H9 (cell line): ENCODE measurements at regions not wholly inside any gene's neighbourhood (a gene's known extent, or its start where the extent isn't known, plus 50 kb on each side); places are given as distances from the start of the nearest gene placed in this dataset.

Experiments used
- DNase-seq: peaks from one replicate; pipeline ENCODE4 v3.0.0-alpha.2; 2017
- H2AFZ ChIP-seq: one replicate; pipeline ENCODE4 v1.6.1; 2013; ENCODE audit warnings: mild to moderate bottlenecking, low read length, control low read depth, moderate library complexity
- H2AK5ac ChIP-seq: 2 replicates; pipeline ENCODE4 v1.6.1; 2013; ENCODE audit warnings: low read length, control low read depth, mixed read lengths; ENCODE audit not compliant: insufficient read length
- H2BK120ac ChIP-seq: one replicate; pipeline ENCODE4 v1.6.1; 2013; ENCODE audit warnings: low read depth, mild to moderate bottlenecking, low read length, control low read depth, inconsistent platforms; ENCODE audit not compliant: poor library complexity, severe bottlenecking
- H2BK12ac ChIP-seq: 2 replicates; pipeline ENCODE4 v1.6.1; 2013; ENCODE audit warnings: low read length, control low read depth, mixed read lengths, low read depth; ENCODE audit not compliant: insufficient read length
- H2BK15ac ChIP-seq: 2 replicates; pipeline ENCODE4 v1.6.1; 2013; ENCODE audit warnings: low read depth, low read length, control low read depth
- H2BK20ac ChIP-seq: one replicate; pipeline ENCODE4 v1.6.1; 2013; ENCODE audit warnings: low read depth, mild to moderate bottlenecking, low read length, control low read depth, inconsistent platforms; ENCODE audit not compliant: poor library complexity, severe bottlenecking
- H2BK5ac ChIP-seq: 2 replicates; pipeline ENCODE4 v1.6.1; 2013; ENCODE audit warnings: low read length, control low read depth, mixed read lengths; ENCODE audit not compliant: insufficient read length
- H3K14ac ChIP-seq: 2 replicates; pipeline ENCODE4 v1.6.1; 2013; ENCODE audit warnings: low read length, control low read depth; ENCODE audit not compliant: insufficient read depth
- H3K18ac ChIP-seq: 2 replicates; pipeline ENCODE4 v1.6.1; 2013; ENCODE audit warnings: low read depth, mild to moderate bottlenecking, mixed read lengths, low read length, control low read depth; ENCODE audit not compliant: insufficient read length
- H3K23ac ChIP-seq: 2 replicates; pipeline ENCODE4 v1.6.1; 2013; ENCODE audit warnings: low read length, control low read depth, mixed read lengths, low read depth; ENCODE audit not compliant: insufficient read length
- H3K23me2 ChIP-seq: 2 replicates; pipeline ENCODE4 v1.6.1; 2013; ENCODE audit warnings: low read depth, mild to moderate bottlenecking, mixed read lengths, low read length, control low read depth; ENCODE audit not compliant: insufficient read length, poor library complexity, severe bottlenecking
- H3K27ac ChIP-seq: 2 replicates; pipeline ENCODE4 v1.5.1; 2013; ENCODE audit warnings: low read length, control low read depth, mixed read lengths, low read depth; ENCODE audit not compliant: insufficient read length
- H3K27me3 ChIP-seq: 2 replicates; pipeline ENCODE4 v1.6.1; 2013; ENCODE audit warnings: low read length, control low read depth, inconsistent platforms; ENCODE audit not compliant: insufficient read depth
- H3K4ac ChIP-seq: 2 replicates; pipeline ENCODE4 v1.6.1; 2013; ENCODE audit warnings: low read depth, mild to moderate bottlenecking, control low read depth, inconsistent platforms, low read length, moderate library complexity
- H3K4me1 ChIP-seq: 2 replicates; pipeline ENCODE4 v1.6.1; 2013; ENCODE audit warnings: low read length, control low read depth, inconsistent platforms; ENCODE audit not compliant: insufficient read depth
- H3K4me2 ChIP-seq: 2 replicates; pipeline ENCODE4 v1.6.1; 2013; ENCODE audit warnings: low read length, control low read depth, mixed read lengths; ENCODE audit not compliant: insufficient read length, insufficient read depth
- H3K56ac ChIP-seq: 2 replicates; pipeline ENCODE4 v1.6.1; 2013; ENCODE audit warnings: low read depth, mild to moderate bottlenecking, mixed read lengths, low read length, control low read depth; ENCODE audit not compliant: insufficient read length
- H3K79me1 ChIP-seq: 2 replicates; pipeline ENCODE4 v1.6.1; 2013; ENCODE audit warnings: low read depth, mild to moderate bottlenecking, moderate library complexity, low read length, control low read depth, inconsistent platforms; ENCODE audit not compliant: insufficient read depth, poor library complexity, severe bottlenecking
- H3K79me2 ChIP-seq: 2 replicates; pipeline ENCODE4 v1.6.1; 2013; ENCODE audit warnings: low read length, control low read depth, inconsistent platforms; ENCODE audit not compliant: insufficient read depth
- H3K9ac ChIP-seq: 2 replicates; pipeline ENCODE4 v1.6.1; 2013; ENCODE audit warnings: low read length, control low read depth, mixed read lengths; ENCODE audit not compliant: insufficient read length; ENCODE audit errors: extremely low read depth
- H3K9me3 ChIP-seq: one replicate; pipeline ENCODE4 v1.6.1; 2013; ENCODE audit warnings: low read depth, low read length, inconsistent platforms; ENCODE audit not compliant: control insufficient read depth
- H3T11ph ChIP-seq: one replicate; pipeline ENCODE4 v1.6.1; 2013; ENCODE audit warnings: mild to moderate bottlenecking, low read length, control low read depth, inconsistent platforms
- H4K20me1 ChIP-seq: one replicate; pipeline ENCODE4 v1.6.1; 2013; ENCODE audit not compliant: control insufficient read depth, insufficient read length, insufficient read depth
- H4K5ac ChIP-seq: 2 replicates; pipeline ENCODE4 v1.6.1; 2013; ENCODE audit warnings: low read depth, mild to moderate bottlenecking, mixed read lengths, low read length, control low read depth; ENCODE audit not compliant: insufficient read length
- H4K8ac ChIP-seq: replicated peaks from 2 replicates; pipeline ENCODE4 v1.6.1; 2013; ENCODE audit warnings: low read length, control low read depth, mixed read lengths, low read depth; ENCODE audit not compliant: insufficient read length
- H4K91ac ChIP-seq: 2 replicates; pipeline ENCODE4 v1.6.1; 2013; ENCODE audit warnings: low read depth, mild to moderate bottlenecking, moderate library complexity, mixed read lengths, low read length, control low read depth; ENCODE audit not compliant: insufficient read length
- H3K27ac Mint-ChIP-seq, 3 experiments: 2 replicates in 2 of 3; 3 replicates in 1 of 3; pipeline ENCODE4 v1.8.0; 2020 to 2021; ENCODE audit warnings: mixed read lengths in 3 of 3, mild to moderate bottlenecking in 1 of 3, moderate library complexity in 1 of 3
- H3K27me3 Mint-ChIP-seq: 2 replicates; pipeline ENCODE4 v1.8.0; 2021; ENCODE audit warnings: low read depth, mild to moderate bottlenecking, moderate library complexity, mixed read lengths
- H3K36me3 Mint-ChIP-seq, 3 experiments: 2 replicates in 2 of 3; 3 replicates in 1 of 3; pipeline ENCODE4 v1.8.0; 2020 to 2021; ENCODE audit warnings: low read depth in 3 of 3, mixed read lengths in 3 of 3; ENCODE audit not compliant: insufficient read depth in 1 of 3
- H3K4me1 Mint-ChIP-seq, 2 experiments: 2 replicates each; pipeline ENCODE4 v1.8.0; 2020; ENCODE audit warnings: mixed read lengths in 2 of 2
- H3K4me3 Mint-ChIP-seq, 2 experiments: 2 replicates in 1 of 2; 3 replicates in 1 of 2; pipeline ENCODE4 v1.8.0; 2020 to 2021; ENCODE audit warnings: mild to moderate bottlenecking in 2 of 2, mixed read lengths in 2 of 2, moderate library complexity in 1 of 2
- H3K9me3 Mint-ChIP-seq, 2 experiments: 2 replicates in 1 of 2; 3 replicates in 1 of 2; pipeline ENCODE4 v1.8.0; 2020; ENCODE audit warnings: mild to moderate bottlenecking in 2 of 2, mixed read lengths in 2 of 2, moderate library complexity in 1 of 2
- WGBS: extraction: QIAGEN DNeasy Blood & Tissue Kit; methylation state at CpG from one replicate; pipeline ENCODE4 v1.1.7; 2013; ENCODE audit warnings: missing lambda C conversion rate, low lambda C conversion rate, mixed read lengths; ENCODE audit not compliant: insufficient read length; ENCODE audit errors: extremely low coverage; 5-methylcytosine and 5-hydroxymethylcytosine counted together
- TF ChIP-seq, protein P1 (sequence below): fragments of 200-600 bp; sonication (generic); conservative IDR thresholded peaks from 3 replicates; pipeline ENCODE4 v1.8.0; 2021; ENCODE audit warnings: antibody characterized with exemption, mild to moderate bottlenecking

DNA sequence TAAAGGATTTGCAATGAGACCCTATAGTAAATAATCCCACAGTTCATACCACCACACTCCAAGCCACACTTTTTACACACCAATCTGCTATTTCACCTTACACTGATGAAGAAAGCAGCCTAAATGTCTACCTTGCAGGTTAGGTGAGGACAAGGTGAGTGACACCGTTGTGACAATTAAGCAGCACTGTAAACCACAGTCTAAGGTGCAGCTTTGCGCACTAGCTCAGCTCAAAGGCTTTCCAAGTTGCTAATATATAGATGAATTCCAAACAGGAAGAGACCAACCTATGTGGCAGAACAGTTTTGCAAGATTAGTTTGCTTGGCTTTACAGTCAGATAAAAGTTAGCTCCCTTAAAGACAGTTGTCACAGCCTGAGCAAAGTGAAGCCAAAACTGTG is 429.5 kb upstream of the MARCKS start:
- H2BK5ac ChIP-seq = no peak overlapping the region
- H3K23me2 ChIP-seq = no peaks in the 10 kb centered on the region
- H3K4me2 ChIP-seq = no peak overlapping the region
- H3K23ac ChIP-seq = no peak overlapping the region
- Mint-ChIP-seq H3K27me3 (no peaks in the 10 kb centered on the region), H3K9me3 (no peaks in the 10 kb centered on the region; a peak in 1 of 5 replicates), H3K36me3 (no peaks in the 10 kb centered on the region), H3K4me1 (peaks cover 0 to 5% of the 10 kb centered on the region in 2 experiments; a peak in 2 of 4 replicates), H3K4me3 (no peak overlapping the region), H3K27ac (peak overlapping the region in 1 of 3 experiments; percentile 60; a peak in 1 of 7 replicates)
- DNase-seq = no peak
- no peaks in the 10 kb centered on the region for H3K79me1 ChIP-seq
- H3T11ph ChIP-seq = no peak overlapping the region
- H3K27me3 ChIP-seq = no peaks in the 10 kb centered on the region
- no peak overlapping the region for H2AK5ac ChIP-seq
- no peak overlapping the region for H2AFZ ChIP-seq
- no peak overlapping the region for H3K9ac ChIP-seq
- H3K4me1 ChIP-seq = no peaks in the 10 kb centered on the region
- no CpG with 5 or more reads among the region's 2 CpGs for WGBS
- no peak overlapping the region for H3K27ac ChIP-seq
- H3K4ac ChIP-seq = no peak overlapping the region
- no peak overlapping the region for H4K8ac ChIP-seq
- no peak overlapping the region for H2BK15ac ChIP-seq
- TF ChIP-seq, protein P1, sequence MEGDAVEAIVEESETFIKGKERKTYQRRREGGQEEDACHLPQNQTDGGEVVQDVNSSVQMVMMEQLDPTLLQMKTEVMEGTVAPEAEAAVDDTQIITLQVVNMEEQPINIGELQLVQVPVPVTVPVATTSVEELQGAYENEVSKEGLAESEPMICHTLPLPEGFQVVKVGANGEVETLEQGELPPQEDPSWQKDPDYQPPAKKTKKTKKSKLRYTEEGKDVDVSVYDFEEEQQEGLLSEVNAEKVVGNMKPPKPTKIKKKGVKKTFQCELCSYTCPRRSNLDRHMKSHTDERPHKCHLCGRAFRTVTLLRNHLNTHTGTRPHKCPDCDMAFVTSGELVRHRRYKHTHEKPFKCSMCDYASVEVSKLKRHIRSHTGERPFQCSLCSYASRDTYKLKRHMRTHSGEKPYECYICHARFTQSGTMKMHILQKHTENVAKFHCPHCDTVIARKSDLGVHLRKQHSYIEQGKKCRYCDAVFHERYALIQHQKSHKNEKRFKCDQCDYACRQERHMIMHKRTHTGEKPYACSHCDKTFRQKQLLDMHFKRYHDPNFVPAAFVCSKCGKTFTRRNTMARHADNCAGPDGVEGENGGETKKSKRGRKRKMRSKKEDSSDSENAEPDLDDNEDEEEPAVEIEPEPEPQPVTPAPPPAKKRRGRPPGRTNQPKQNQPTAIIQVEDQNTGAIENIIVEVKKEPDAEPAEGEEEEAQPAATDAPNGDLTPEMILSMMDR = no peak
- H3K9me3 ChIP-seq = no peaks in the 10 kb centered on the region
- H3K56ac ChIP-seq = no peak overlapping the region
- no peak overlapping the region for H2BK12ac ChIP-seq
- no peaks in the 10 kb centered on the region for H4K20me1 ChIP-seq
- H3K18ac ChIP-seq = no peak overlapping the region
- H4K5ac ChIP-seq = no peak overlapping the region
- no peak overlapping the region for H3K14ac ChIP-seq
- no peaks in the 10 kb centered on the region for H3K79me2 ChIP-seq
- H4K91ac ChIP-seq = no peak overlapping the region
- no peak overlapping the region for H2BK120ac ChIP-seq
- H2BK20ac ChIP-seq = no peak overlapping the region
